ENCODE measurements at regions not wholly inside any gene's neighbourhood (a gene's known extent, or its start where the extent isn't known, plus 50 kb on each side); places are given as distances from the start of the nearest gene placed in this dataset.

- Histone ChIP-seq H3K27ac (no peak overlapping the region), H3K9me3 (no peaks in the 10 kb centered on the region), H3K4me3 (no peak overlapping the region), H3K36me3 (no peaks in the 10 kb centered on the region), H3K4me1 (no peaks in the 10 kb centered on the region), H3K27me3 (no peaks in the 10 kb centered on the region)
- 77 to 88% (median 80%) methylated on average over 4 of the region's 4 CpGs for WGBS, 5 donors
- intact Hi-C loops (cut with DNase I; ENCODE audit: low total_unique reads), result no loop called here
- no peak for TF ChIP-seq POLR2A (IDR thresholded peaks at IDR 0.05)
- no peak for TF ChIP-seq CTCF (IDR thresholded peaks at IDR 0.05)
- no peak for TF ChIP-seq EP300 (IDR thresholded peaks at IDR 0.05)
- no peak for DNase-seq
These were observed 1120.8 kb upstream of the GOT2 start for GRCh38 chr16:59854846-59855439.

GRCh38 chr16:59849716-59850115 is 1115.6 kb upstream of the GOT2 start:
- TF ChIP-seq EP300 (IDR thresholded peaks at IDR 0.05), result no peak
- no peak for TF ChIP-seq CTCF (IDR thresholded peaks at IDR 0.05)
- no peak for TF ChIP-seq POLR2AphosphoS5 (IDR thresholded peaks at IDR 0.05)
- no peak for TF ChIP-seq POLR2A (IDR thresholded peaks at IDR 0.05)
- DNase-seq, result no peak
- intact Hi-C loops (cut with DNase I; ENCODE audit: low total_unique reads), result no loop called here
- H3K9me3 ChIP-seq, result peaks cover 0 to 1% (median 0%) of the 10 kb centered on the region in 4 donors
- WGBS, 5 donors, result 67 to 77% (median 74%) methylated on average over 4 of the region's 4 CpGs
- H3K27ac ChIP-seq, result no peak overlapping the region
- no peaks in the 10 kb centered on the region for H3K27me3 ChIP-seq
- peaks cover 0 to 11% (median 0%) of the 10 kb centered on the region in 4 donors for H3K4me1 ChIP-seq
- no peak overlapping the region for H3K4me3 ChIP-seq
- H3K36me3 ChIP-seq, result no peaks in the 10 kb centered on the region

GRCh38 chr16:59848296-59848695 is 1114.2 kb upstream of the GOT2 start:
- Histone ChIP-seq H3K27ac (no peak overlapping the region), H3K4me3 (no peak overlapping the region), H3K27me3 (no peaks in the 10 kb centered on the region), H3K4me1 (peaks cover 0 to 11% (median 0%) of the 10 kb centered on the region in 4 donors), H3K36me3 (no peaks in the 10 kb centered on the region), H3K9me3 (peaks cover 0 to 13% (median 4%) of the 10 kb centered on the region in 4 donors)
- TF ChIP-seq CTCF (IDR thresholded peaks at IDR 0.05), result no peak
- no peak for TF ChIP-seq POLR2AphosphoS5 (IDR thresholded peaks at IDR 0.05)
- TF ChIP-seq POLR2A (IDR thresholded peaks at IDR 0.05), result no peak
- TF ChIP-seq EP300 (IDR thresholded peaks at IDR 0.05), result no peak
- peak in 1 of 2 donors; percentile 74 for DNase-seq
- intact Hi-C loops (cut with DNase I; ENCODE audit: low total_unique reads), result no loop called here

GRCh38 chr16:59840169-59840568 is 1106.1 kb upstream of the GOT2 start:
- H3K9me3 ChIP-seq, result peaks cover 0 to 22% (median 12%) of the 10 kb centered on the region in 4 donors
- intact Hi-C loops (cut with DNase I; ENCODE audit: low total_unique reads), result no loop called here

More at GRCh38 chr16:59840169-59840568, 1106.1 kb upstream of the GOT2 start:
- Histone ChIP-seq H3K27ac (no peak overlapping the region), H3K36me3 (no peaks in the 10 kb centered on the region), H3K27me3 (no peaks in the 10 kb centered on the region), H3K4me3 (no peak overlapping the region), H3K4me1 (no peaks in the 10 kb centered on the region)
- TF ChIP-seq POLR2A (IDR thresholded peaks at IDR 0.05) (no peak), POLR2AphosphoS5 (IDR thresholded peaks at IDR 0.05) (no peak), CTCF (IDR thresholded peaks at IDR 0.05) (no peak), EP300 (IDR thresholded peaks at IDR 0.05) (no peak)
- 72 to 90% (median 86%) methylated on average over 3 of the region's 3 CpGs for WGBS, 5 donors
- no peak for DNase-seq

Data from stomach (tissue), 8 donors.